BJ (cell line): ENCODE measurements at regions not wholly inside any gene's neighbourhood (a gene's known extent, or its start where the extent isn't known, plus 50 kb on each side); places are given as distances from the start of the nearest gene placed in this dataset.

ENCODE experiments used
- CTCF ChIA-PET: fragments of 350-600 bp; formaldehyde crosslinking; extraction: SDS; loops from one replicate; lab custom pipeline; 2021; ENCODE audit warnings: antibody characterized with exemption, inconsistent platforms; lab: Yijun Ruan, JAX
- POLR2A ChIA-PET: fragments of 300-600 bp; sonication (Branson Sonifier 250); formaldehyde crosslinking; extraction: SDS; loops from one replicate; lab custom pipeline; 2021; ENCODE audit warnings: antibody characterized with exemption; lab: Charles Lee
- DNase-seq: peaks from one replicate; pipeline ENCODE4 v3.0.0-alpha.2; 2011; ENCODE audit warnings: low read depth
- H3K27me3 ChIP-seq: 2 replicates; pipeline ENCODE4 v1.6.0; 2011; ENCODE audit warnings: low read length; ENCODE audit not compliant: control insufficient read depth, insufficient read depth
- H3K36me3 ChIP-seq: 2 replicates; pipeline ENCODE4 v1.5.1; 2011; ENCODE audit warnings: low read length; ENCODE audit not compliant: control insufficient read depth, insufficient read depth
- H3K4me3 ChIP-seq: 2 replicates; pipeline ENCODE4 v1.5.1; 2011; ENCODE audit warnings: low read depth, mild to moderate bottlenecking, control low read depth, low read length
- TF ChIP-seq, protein P1 (sequence below): IDR thresholded peaks from 2 replicates; pipeline ENCODE4 v1.5.1; 2011; ENCODE audit warnings: low read depth, mild to moderate bottlenecking, control low read depth, inconsistent platforms, low read length, moderate library complexity; ENCODE audit not compliant: insufficient read depth

GRCh38 chr12:92485351-92486348, 217.1 kb upstream of the PLEKHG7 start:
- Histone ChIP-seq H3K27me3 (no peaks in the 10 kb centered on the region), H3K4me3 (no peak overlapping the region), H3K36me3 (no peaks in the 10 kb centered on the region)
- DNase-seq: no peak
- ChIA-PET POLR2A (no interaction called here), CTCF (no interaction called here)
- TF ChIP-seq, protein P1, sequence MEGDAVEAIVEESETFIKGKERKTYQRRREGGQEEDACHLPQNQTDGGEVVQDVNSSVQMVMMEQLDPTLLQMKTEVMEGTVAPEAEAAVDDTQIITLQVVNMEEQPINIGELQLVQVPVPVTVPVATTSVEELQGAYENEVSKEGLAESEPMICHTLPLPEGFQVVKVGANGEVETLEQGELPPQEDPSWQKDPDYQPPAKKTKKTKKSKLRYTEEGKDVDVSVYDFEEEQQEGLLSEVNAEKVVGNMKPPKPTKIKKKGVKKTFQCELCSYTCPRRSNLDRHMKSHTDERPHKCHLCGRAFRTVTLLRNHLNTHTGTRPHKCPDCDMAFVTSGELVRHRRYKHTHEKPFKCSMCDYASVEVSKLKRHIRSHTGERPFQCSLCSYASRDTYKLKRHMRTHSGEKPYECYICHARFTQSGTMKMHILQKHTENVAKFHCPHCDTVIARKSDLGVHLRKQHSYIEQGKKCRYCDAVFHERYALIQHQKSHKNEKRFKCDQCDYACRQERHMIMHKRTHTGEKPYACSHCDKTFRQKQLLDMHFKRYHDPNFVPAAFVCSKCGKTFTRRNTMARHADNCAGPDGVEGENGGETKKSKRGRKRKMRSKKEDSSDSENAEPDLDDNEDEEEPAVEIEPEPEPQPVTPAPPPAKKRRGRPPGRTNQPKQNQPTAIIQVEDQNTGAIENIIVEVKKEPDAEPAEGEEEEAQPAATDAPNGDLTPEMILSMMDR: no peak

- Histone ChIP-seq H3K4me3 (no peak overlapping the region), H3K27me3 (no peaks in the 10 kb centered on the region), H3K36me3 (no peaks in the 10 kb centered on the region)
- DNase-seq: no peak
- TF ChIP-seq, protein P1: no peak
- ChIA-PET CTCF (interaction anchor here (0.6 to 0.9 kb wide), 2 partner anchors 41 to 158 kb away, joined by 3 read pairs; no protein-coding TSS in a partner anchor), POLR2A (interaction anchor here (0.7 kb wide), 1 partner anchor 323 kb away, joined by 3 read pairs; no protein-coding TSS in a partner anchor)
Measured at GRCh38 chr12:92482599-92482998, 220.2 kb upstream of the PLEKHG7 start.

- ChIA-PET CTCF (interaction anchor here (1.0 kb wide), 1 partner anchor 8 kb away, joined by 3 read pairs; no protein-coding TSS in a partner anchor), POLR2A (no interaction called here)
- no peak for DNase-seq
- no peaks in the 10 kb centered on the region for H3K36me3 ChIP-seq
- no peaks in the 10 kb centered on the region for H3K27me3 ChIP-seq
- H3K4me3 ChIP-seq: no peak overlapping the region
- TF ChIP-seq, protein P1: no peak
Measured at GRCh38 chr12:92481066-92481465, 221.7 kb upstream of the PLEKHG7 start.

DNA sequence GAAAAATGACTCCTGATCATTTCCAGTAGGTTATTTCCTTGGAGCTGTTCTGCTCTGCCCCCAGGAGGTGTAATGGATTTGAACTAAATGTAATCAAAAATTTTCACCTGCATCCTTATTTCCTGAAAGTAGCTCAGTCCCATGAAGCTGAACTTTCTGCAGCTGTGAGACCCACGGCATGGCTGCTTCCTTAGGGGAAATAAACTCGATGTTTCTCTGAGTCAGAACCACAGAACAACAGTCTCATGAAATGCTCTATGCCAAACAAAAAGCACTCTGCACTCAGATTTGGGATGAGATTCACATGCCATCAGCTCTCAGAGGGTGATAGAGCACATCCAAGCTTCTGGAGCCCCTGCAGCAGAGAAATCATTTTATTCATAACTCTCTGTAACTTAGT, 224.1 kb upstream of the PLEKHG7 start:
- CTCF ChIA-PET: no interaction called here
- no peaks in the 10 kb centered on the region for H3K27me3 ChIP-seq
- POLR2A ChIA-PET: no interaction called here
- no peak for DNase-seq
- TF ChIP-seq, protein P1: no peak
- no peaks in the 10 kb centered on the region for H3K36me3 ChIP-seq
- no peak overlapping the region for H3K4me3 ChIP-seq

DNA sequence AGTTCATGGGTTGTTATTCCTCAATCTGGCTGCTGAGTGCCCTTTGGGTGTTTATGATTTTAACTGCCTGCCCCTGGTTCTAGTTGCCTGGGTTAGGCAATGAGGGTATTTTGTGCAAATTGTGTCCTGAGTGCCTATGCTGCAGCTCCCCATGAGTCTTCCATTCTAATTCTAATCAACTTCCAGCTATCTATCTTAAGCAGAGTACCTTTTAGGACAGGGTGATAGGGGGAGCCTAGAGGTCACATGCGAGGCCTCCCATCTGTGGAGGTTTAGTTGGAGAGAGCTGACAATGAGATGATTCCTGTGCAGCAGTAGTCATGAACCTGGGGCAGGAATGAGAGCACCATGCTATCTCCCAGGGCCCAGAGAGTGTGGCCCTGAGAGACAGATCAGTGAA, 225.9 kb upstream of the PLEKHG7 start:
- TF ChIP-seq, protein P1: no peak
- Histone ChIP-seq H3K27me3 (no peaks in the 10 kb centered on the region), H3K36me3 (no peaks in the 10 kb centered on the region), H3K4me3 (no peak overlapping the region)
- ChIA-PET CTCF (no interaction called here), POLR2A (no interaction called here)
- DNase-seq: no peak
